Body of pancreas (tissue), 4 donors: ENCODE measurements at regions not wholly inside any gene's neighbourhood (a gene's known extent, or its start where the extent isn't known, plus 50 kb on each side); places are given as distances from the start of the nearest gene placed in this dataset.

Experiments
- ATAC-seq: fragments of 150-250 bp; one replicate; pipeline ENCODE4 v1.9.1; 2016
- DNase-seq, 4 donors: peaks; one replicate each; pipeline ENCODE4 v3.0.0-alpha.2; 2019
- H3K27ac ChIP-seq, 4 donors: fragments of 200-600 bp; sonication (generic); 1 replicate in 3 of 4; 2 replicates in 1 of 4; pipeline versions ENCODE4 v1.5.1 to v1.6.1; 2016 to 2019; ENCODE audit warnings: mild to moderate bottlenecking in 1 of 4, mixed read lengths in 1 of 4, moderate library complexity in 1 of 4
- H3K27me3 ChIP-seq, 2 donors: fragments of 200-600 bp; sonication (generic); one replicate each; pipeline ENCODE4 v1.6.0; 2016; ENCODE audit warnings: mild to moderate bottlenecking in 1 of 2
- H3K36me3 ChIP-seq, 2 donors: fragments of 200-600 bp; sonication (generic); replicated peaks in 1 of 2; 2 replicates each; pipeline ENCODE4 v1.5.1; 2016; ENCODE audit warnings: low read depth in 2 of 2; ENCODE audit not compliant: insufficient read depth in 1 of 2
- H3K4me1 ChIP-seq: fragments of 200-600 bp; sonication (generic); one replicate; pipeline ENCODE4 v1.6.0; 2016
- H3K4me3 ChIP-seq, 2 donors: fragments of 200-600 bp; sonication (generic); 1 replicate in 1 of 2; 2 replicates in 1 of 2; pipeline ENCODE4 v1.5.1; 2016 to 2019
- H3K9me3 ChIP-seq, 3 donors: fragments of 200-600 bp; sonication (generic); 1 replicate in 2 of 3; 2 replicates in 1 of 3; pipeline ENCODE4 v1.5.1; 2016
- POLR2A ChIP-seq, 3 donors: fragments of 450-650 bp; IDR thresholded peaks; one replicate each; pipeline ENCODE4 v1.6.1; 2016; ENCODE audit warnings: antibody characterized with exemption in 3 of 3, mild to moderate bottlenecking in 2 of 3
- WGBS, 2 donors: methylation state at CpG; one replicate each; pipeline ENCODE4 v1.1.5; 2017; 5-methylcytosine and 5-hydroxymethylcytosine counted together
- intact Hi-C: fragments of 100-400 bp; cut with DNase I; formaldehyde crosslinking; loops from one replicate; pipeline ENCODE4 v1.15.1; 2023
- TF ChIP-seq, protein P1 (sequence below), 7 experiments: fragments of 450-650 bp in 4 of 7; fragments of 200-600 bp in 3 of 7; sonication (generic) in 3 of 7; IDR thresholded peaks; one replicate each; pipeline ENCODE4 v1.5.1; 2016 to 2019; ENCODE audit warnings: antibody characterized with exemption in 7 of 7

DNA sequence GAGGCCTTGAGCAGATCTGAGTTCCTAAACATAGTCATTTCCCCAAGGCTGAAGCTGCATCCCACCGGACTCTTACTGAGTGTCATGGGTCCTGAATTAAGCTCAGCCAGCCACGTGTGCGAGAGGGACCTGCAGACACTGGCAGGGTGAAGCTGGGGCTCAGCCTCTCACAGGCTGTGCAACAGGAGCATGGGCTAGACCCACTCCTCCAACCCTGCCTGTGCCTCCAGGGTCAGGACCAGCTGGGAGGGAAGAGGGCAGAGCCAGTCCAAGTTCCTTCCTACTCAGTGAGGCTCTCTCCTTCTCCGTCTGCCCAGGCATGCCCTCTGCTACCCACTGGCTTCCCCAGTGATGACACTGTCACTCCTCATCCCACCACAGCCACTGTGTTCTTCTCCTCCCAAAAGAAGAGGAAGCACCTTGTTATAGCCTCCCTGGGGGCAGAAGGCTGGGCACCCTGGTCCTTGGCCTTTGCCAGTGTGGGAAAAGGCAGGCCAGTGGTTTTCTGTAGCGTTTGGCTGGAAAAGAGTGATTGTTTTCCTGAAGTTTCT is 78.9 kb downstream of the KCNF1 start:
- 85 to 89% methylated on average over 4 to 5 of the region's 5 CpGs for WGBS, 2 donors
- Histone ChIP-seq H3K4me3 (no peak overlapping the region), H3K27me3 (no peaks in the 10 kb centered on the region), H3K9me3 (no peaks in the 10 kb centered on the region), H3K36me3 (no peaks in the 10 kb centered on the region), H3K27ac (no peak overlapping the region), H3K4me1 (no peaks in the 10 kb centered on the region)
- intact Hi-C loops = no loop called here
- DNase-seq = no peak
- ATAC-seq = no peak
- TF ChIP-seq, protein P1, sequence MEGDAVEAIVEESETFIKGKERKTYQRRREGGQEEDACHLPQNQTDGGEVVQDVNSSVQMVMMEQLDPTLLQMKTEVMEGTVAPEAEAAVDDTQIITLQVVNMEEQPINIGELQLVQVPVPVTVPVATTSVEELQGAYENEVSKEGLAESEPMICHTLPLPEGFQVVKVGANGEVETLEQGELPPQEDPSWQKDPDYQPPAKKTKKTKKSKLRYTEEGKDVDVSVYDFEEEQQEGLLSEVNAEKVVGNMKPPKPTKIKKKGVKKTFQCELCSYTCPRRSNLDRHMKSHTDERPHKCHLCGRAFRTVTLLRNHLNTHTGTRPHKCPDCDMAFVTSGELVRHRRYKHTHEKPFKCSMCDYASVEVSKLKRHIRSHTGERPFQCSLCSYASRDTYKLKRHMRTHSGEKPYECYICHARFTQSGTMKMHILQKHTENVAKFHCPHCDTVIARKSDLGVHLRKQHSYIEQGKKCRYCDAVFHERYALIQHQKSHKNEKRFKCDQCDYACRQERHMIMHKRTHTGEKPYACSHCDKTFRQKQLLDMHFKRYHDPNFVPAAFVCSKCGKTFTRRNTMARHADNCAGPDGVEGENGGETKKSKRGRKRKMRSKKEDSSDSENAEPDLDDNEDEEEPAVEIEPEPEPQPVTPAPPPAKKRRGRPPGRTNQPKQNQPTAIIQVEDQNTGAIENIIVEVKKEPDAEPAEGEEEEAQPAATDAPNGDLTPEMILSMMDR (IDR thresholded peaks at IDR 0.05) = no peak
- no peak for TF ChIP-seq POLR2A (IDR thresholded peaks at IDR 0.05)

DNA sequence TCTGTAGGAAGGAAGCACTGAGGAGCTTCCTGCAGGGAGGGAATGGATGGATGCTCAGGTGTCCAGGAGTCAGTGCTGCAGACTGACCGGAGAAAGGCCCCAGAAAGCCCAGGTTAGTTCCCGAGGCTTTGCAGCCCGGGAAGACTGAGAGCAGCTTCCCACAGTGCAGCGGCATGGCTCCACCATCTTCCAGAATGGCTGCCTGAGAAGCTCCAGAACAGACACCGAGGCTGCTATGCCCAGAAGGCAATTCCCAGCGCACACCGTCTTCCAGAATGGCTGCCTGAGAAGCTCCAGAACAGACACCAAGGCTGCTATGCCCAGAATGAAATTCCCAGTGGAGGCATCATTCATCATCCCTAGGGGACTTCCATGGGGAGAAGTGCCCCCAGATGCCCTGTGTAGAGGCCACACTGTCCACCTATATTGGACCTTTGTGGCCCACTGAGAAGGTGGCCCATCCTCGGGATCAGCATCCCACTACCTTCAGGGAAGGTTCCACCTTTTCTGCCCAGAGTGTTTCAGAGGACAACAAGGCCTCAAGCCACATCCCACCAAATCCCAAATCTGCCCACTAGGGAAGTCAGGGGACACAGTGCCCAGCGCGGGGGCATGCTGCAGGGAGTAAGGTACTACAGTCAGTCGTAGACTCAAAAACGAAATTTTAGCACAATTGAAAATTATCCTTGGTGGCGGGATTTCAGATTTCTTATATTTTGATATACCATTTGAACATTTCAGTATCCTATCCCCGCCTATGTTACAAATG is 80.5 kb downstream of the KCNF1 start:
- intact Hi-C loops = no loop called here
- DNase-seq (no peak), ATAC-seq (no peak)
- H3K4me1 ChIP-seq = no peaks in the 10 kb centered on the region
- H3K27ac ChIP-seq = no peak overlapping the region
- 76 to 89% methylated on average over 8 to 14 of the region's 14 CpGs for WGBS, 2 donors
- no peaks in the 10 kb centered on the region for H3K27me3 ChIP-seq
- H3K9me3 ChIP-seq = no peaks in the 10 kb centered on the region
- TF ChIP-seq, protein P1 (IDR thresholded peaks at IDR 0.05) = no peak
- no peak for TF ChIP-seq POLR2A (IDR thresholded peaks at IDR 0.05)
- no peak overlapping the region for H3K4me3 ChIP-seq
- H3K36me3 ChIP-seq = no peaks in the 10 kb centered on the region

DNA sequence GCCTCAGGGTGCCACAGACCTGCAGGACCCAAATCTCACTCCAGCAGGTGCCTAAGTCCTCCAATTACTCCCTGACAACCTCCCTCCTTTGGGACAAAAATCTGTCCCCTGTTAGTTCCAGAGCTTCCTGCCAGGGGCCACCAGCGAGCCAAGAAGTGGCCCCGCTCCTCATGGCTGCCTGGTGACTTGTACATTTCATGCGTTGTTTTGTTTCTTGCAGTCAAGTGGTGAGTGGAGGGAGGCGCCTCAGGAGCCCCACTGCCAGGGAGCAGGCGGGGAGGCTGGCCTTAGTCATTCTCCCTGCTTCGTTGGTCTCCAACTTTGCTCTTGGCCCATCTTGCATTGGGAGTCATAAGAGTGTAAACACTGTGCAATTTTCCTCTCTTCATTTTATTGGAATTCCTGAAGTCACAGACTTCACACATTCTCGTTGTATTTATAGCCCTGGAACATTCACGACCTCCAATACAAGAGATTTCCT is 81.3 kb downstream of the KCNF1 start:
- no peak for TF ChIP-seq POLR2A (IDR thresholded peaks at IDR 0.05)
- TF ChIP-seq, protein P1 (IDR thresholded peaks at IDR 0.05) = peak in 1 of 7 experiments; percentile 17
- Histone ChIP-seq H3K27ac (no peak overlapping the region), H3K9me3 (no peaks in the 10 kb centered on the region), H3K4me1 (no peaks in the 10 kb centered on the region), H3K4me3 (no peak overlapping the region), H3K27me3 (no peaks in the 10 kb centered on the region), H3K36me3 (no peaks in the 10 kb centered on the region)
- DNase-seq = peak in 1 of 4 donors; percentile 17
- no peak for ATAC-seq
- intact Hi-C loops = no loop called here
- WGBS, 2 donors = 61 to 70% methylated on average over 8 of the region's 8 CpGs

DNA sequence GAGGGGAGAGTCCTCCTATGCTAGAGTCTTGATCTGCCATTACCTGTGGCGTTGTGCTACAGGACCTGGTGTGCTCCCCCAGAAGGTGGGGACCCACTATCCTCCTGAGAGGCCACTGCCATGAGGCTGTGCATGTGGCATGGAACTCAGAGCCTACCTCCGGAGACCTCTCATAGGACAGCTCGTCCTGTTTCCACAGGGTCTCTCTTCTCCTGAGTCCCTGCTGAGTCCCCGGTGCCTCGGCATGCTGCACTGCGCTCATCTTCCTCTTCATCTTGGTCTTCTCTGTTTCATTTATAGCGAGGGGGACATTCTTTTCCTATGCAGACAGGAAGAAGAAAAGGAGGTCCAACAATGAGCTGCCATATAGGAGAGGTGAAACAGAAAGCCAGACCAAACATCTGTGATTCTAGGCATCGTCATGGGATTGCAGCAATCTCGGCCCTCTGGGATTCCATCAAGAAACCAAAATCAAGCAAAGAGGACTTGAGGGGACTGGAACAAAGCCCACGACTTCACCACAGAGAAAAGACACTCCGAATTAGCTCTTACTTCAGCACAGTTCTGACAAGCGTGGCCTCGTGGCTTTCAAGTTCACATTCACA is 83.7 kb downstream of the KCNF1 start:
- no peak for TF ChIP-seq POLR2A (IDR thresholded peaks at IDR 0.05)
- TF ChIP-seq, protein P1 (IDR thresholded peaks at IDR 0.05) = no peak
- intact Hi-C loops = no loop called here
- ATAC-seq = no peak
- Histone ChIP-seq H3K36me3 (no peaks in the 10 kb centered on the region), H3K27ac (no peak overlapping the region), H3K9me3 (no peaks in the 10 kb centered on the region), H3K4me3 (no peak overlapping the region), H3K4me1 (no peaks in the 10 kb centered on the region), H3K27me3 (no peaks in the 10 kb centered on the region)
- WGBS, 2 donors = 78 to 89% methylated on average over 13 of the region's 13 CpGs
- no peak for DNase-seq
